WTC11 (cell line): ENCODE measurements at regions not wholly inside any gene's neighbourhood (a gene's known extent, or its start where the extent isn't known, plus 50 kb on each side); places are given as distances from the start of the nearest gene placed in this dataset.

Experiments used
- ATAC-seq: fragments of 200-7000 bp; cut with Tn5 transposase; 2 replicates; pipeline ENCODE4 v1.10.0; 2021; ENCODE audit warnings: mild to moderate bottlenecking, moderate library complexity
- CTCF ChIA-PET: fragments of 300-600 bp; sonication (Branson Sonifier 250); formaldehyde crosslinking; loops from one replicate; lab custom pipeline; 2021; ENCODE audit warnings: antibody characterized with exemption; lab: Charles Lee
- POLR2A ChIA-PET: fragments of 350-600 bp; sonication (Branson Sonifier 250); formaldehyde crosslinking; loops from one replicate; lab custom pipeline; 2021; ENCODE audit warnings: antibody characterized with exemption; lab: Charles Lee
- DNase-seq: peaks from one replicate; pipeline ENCODE4 v3.0.0; 2021; ENCODE audit warnings: low spot score
- H3K27ac Mint-ChIP-seq: 2 replicates; pipeline ENCODE4 v1.8.0; 2021; ENCODE audit warnings: mixed read lengths
- H3K27me3 Mint-ChIP-seq: 2 replicates; pipeline ENCODE4 v1.8.0; 2021; ENCODE audit warnings: low read depth, mild to moderate bottlenecking, moderate library complexity, mixed read lengths
- H3K36me3 Mint-ChIP-seq: 2 replicates; pipeline ENCODE4 v1.8.0; 2021; ENCODE audit warnings: mixed read lengths
- H3K4me1 Mint-ChIP-seq: 2 replicates; pipeline ENCODE4 v1.8.0; 2022; ENCODE audit warnings: mixed read lengths
- H3K4me3 Mint-ChIP-seq: 2 replicates; pipeline ENCODE4 v1.8.0; 2021; ENCODE audit warnings: mild to moderate bottlenecking, moderate library complexity, mixed read lengths
- H3K9me3 Mint-ChIP-seq: 2 replicates; pipeline ENCODE4 v1.8.0; 2021; ENCODE audit warnings: mixed read lengths
- CBFB ChIP-seq: sonication (generic); formaldehyde crosslinking; IDR thresholded peaks from 2 replicates; pipeline ENCODE4 v1.8.1; 2022; ENCODE audit warnings: mild to moderate bottlenecking, low read depth, missing genetic modification reagents
- CREM ChIP-seq: sonication (generic); formaldehyde crosslinking; IDR thresholded peaks from 2 replicates; pipeline ENCODE4 v1.8.1; 2022; ENCODE audit warnings: mild to moderate bottlenecking, missing genetic modification reagents, moderate library complexity
- FOXK1 ChIP-seq: sonication (generic); formaldehyde crosslinking; IDR thresholded peaks from 2 replicates; pipeline ENCODE4 v1.8.0; 2022; ENCODE audit warnings: mild to moderate bottlenecking, moderate library complexity, missing genetic modification reagents
- FOXP1 ChIP-seq: sonication (generic); formaldehyde crosslinking; IDR thresholded peaks from 2 replicates; pipeline ENCODE4 v1.8.0; 2022; ENCODE audit warnings: missing genetic modification reagents, mild to moderate bottlenecking, moderate library complexity, borderline replicate concordance
- GRHL2 ChIP-seq: fragments of 250-450 bp; sonication (Bioruptor Pico); IDR thresholded peaks from 2 replicates; pipeline ENCODE4 v1.8.0; 2022; ENCODE audit warnings: mild to moderate bottlenecking, moderate library complexity; ENCODE audit not compliant: insufficient replicate concordance, severe bottlenecking
- IRF2 ChIP-seq: sonication (generic); formaldehyde crosslinking; IDR thresholded peaks from 2 replicates; pipeline ENCODE4 v1.8.0; 2022; ENCODE audit warnings: low read depth, missing genetic modification reagents, borderline replicate concordance
- SMAD3 ChIP-seq: sonication (generic); formaldehyde crosslinking; IDR thresholded peaks from 2 replicates; pipeline ENCODE4 v1.8.0; 2022; ENCODE audit warnings: missing genetic modification reagents, mild to moderate bottlenecking, borderline replicate concordance
- TCF7 ChIP-seq: sonication (generic); formaldehyde crosslinking; IDR thresholded peaks from 2 replicates; pipeline ENCODE4 v1.8.0; 2022; ENCODE audit warnings: mild to moderate bottlenecking, low read depth, missing genetic modification reagents, moderate library complexity
- TEAD1 ChIP-seq: sonication (generic); formaldehyde crosslinking; IDR thresholded peaks from 2 replicates; pipeline ENCODE4 v1.8.0; 2022; ENCODE audit warnings: mild to moderate bottlenecking, missing genetic modification reagents
- TEAD4 ChIP-seq: sonication (generic); formaldehyde crosslinking; IDR thresholded peaks from 2 replicates; pipeline ENCODE4 v1.8.0; 2022; ENCODE audit warnings: mild to moderate bottlenecking, missing genetic modification reagents
- TP53 ChIP-seq: sonication (generic); formaldehyde crosslinking; IDR thresholded peaks from 2 replicates; pipeline ENCODE4 v1.8.1; 2023; ENCODE audit warnings: mild to moderate bottlenecking, missing genetic modification reagents
- ZNF138 ChIP-seq: sonication (generic); formaldehyde crosslinking; conservative IDR thresholded peaks from 2 replicates; pipeline ENCODE4 v1.8.1; 2022; ENCODE audit warnings: mild to moderate bottlenecking, moderate library complexity, missing genetic modification reagents
- ZNF219 ChIP-seq: sonication (generic); formaldehyde crosslinking; IDR thresholded peaks from 2 replicates; pipeline ENCODE4 v1.8.0; 2023; ENCODE audit warnings: missing genetic modification reagents, mild to moderate bottlenecking, borderline replicate concordance
- ZNF263 ChIP-seq: sonication (generic); formaldehyde crosslinking; IDR thresholded peaks from 2 replicates; pipeline ENCODE4 v1.8.1; 2022; ENCODE audit warnings: low read depth, mild to moderate bottlenecking, moderate library complexity, missing genetic modification reagents
- TF ChIP-seq, protein P1 (sequence below): sonication (generic); formaldehyde crosslinking; IDR thresholded peaks from 2 replicates; pipeline ENCODE4 v1.8.1; 2023; ENCODE audit warnings: mild to moderate bottlenecking, missing genetic modification reagents, borderline replicate concordance
- TF ChIP-seq, protein P2 (sequence below): sonication (generic); formaldehyde crosslinking; IDR thresholded peaks from 2 replicates; pipeline ENCODE4 v1.8.0; 2023; ENCODE audit warnings: missing genetic modification reagents
- TF ChIP-seq, protein P3 (sequence below): sonication (generic); formaldehyde crosslinking; IDR thresholded peaks from 2 replicates; pipeline ENCODE4 v1.8.0; 2022; ENCODE audit warnings: missing genetic modification reagents
- TF ChIP-seq, protein P4 (sequence below): sonication (generic); formaldehyde crosslinking; IDR thresholded peaks from 2 replicates; pipeline ENCODE4 v1.8.1; 2022; ENCODE audit warnings: mild to moderate bottlenecking, missing genetic modification reagents, moderate library complexity, borderline replicate concordance
- TF ChIP-seq, protein P5 (sequence below): fragments of 200-600 bp; IDR thresholded peaks from 2 replicates; pipeline ENCODE4 v1.8.0; 2022; ENCODE audit warnings: antibody characterized with exemption
- TF ChIP-seq, protein P6 (sequence below): sonication (generic); formaldehyde crosslinking; IDR thresholded peaks from 2 replicates; pipeline ENCODE4 v1.8.1; 2023; ENCODE audit warnings: mild to moderate bottlenecking, missing genetic modification reagents

DNA sequence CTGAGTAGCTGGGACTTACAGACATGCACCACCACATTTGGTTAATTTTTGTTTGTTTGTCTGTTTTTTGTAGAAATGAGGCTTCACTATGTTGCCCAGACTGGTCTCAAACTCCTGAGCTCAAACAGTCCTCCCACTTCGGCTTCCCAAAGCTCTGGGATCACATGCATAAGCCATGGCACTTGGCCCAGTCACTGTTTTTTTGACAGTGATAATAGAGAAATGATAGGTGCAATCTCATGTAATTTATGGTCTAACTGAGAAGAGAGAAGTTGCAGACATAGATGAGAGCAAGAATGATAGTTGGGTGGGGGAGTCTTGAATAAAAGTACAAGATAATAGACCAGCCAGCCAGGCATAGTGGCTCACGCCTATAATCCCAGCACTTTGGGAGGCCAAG, 89.7 kb upstream of the TNRC6A start (continued):
- TF ChIP-seq, protein P1, sequence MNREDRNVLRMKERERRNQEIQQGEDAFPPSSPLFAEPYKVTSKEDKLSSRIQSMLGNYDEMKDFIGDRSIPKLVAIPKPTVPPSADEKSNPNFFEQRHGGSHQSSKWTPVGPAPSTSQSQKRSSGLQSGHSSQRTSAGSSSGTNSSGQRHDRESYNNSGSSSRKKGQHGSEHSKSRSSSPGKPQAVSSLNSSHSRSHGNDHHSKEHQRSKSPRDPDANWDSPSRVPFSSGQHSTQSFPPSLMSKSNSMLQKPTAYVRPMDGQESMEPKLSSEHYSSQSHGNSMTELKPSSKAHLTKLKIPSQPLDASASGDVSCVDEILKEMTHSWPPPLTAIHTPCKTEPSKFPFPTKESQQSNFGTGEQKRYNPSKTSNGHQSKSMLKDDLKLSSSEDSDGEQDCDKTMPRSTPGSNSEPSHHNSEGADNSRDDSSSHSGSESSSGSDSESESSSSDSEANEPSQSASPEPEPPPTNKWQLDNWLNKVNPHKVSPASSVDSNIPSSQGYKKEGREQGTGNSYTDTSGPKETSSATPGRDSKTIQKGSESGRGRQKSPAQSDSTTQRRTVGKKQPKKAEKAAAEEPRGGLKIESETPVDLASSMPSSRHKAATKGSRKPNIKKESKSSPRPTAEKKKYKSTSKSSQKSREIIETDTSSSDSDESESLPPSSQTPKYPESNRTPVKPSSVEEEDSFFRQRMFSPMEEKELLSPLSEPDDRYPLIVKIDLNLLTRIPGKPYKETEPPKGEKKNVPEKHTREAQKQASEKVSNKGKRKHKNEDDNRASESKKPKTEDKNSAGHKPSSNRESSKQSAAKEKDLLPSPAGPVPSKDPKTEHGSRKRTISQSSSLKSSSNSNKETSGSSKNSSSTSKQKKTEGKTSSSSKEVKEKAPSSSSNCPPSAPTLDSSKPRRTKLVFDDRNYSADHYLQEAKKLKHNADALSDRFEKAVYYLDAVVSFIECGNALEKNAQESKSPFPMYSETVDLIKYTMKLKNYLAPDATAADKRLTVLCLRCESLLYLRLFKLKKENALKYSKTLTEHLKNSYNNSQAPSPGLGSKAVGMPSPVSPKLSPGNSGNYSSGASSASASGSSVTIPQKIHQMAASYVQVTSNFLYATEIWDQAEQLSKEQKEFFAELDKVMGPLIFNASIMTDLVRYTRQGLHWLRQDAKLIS: no peak
- no peak for TF ChIP-seq FOXK1 (CRISPR knock-in tag)
- TF ChIP-seq ZNF263 (CRISPR knock-in tag): no peak
- no peak for TF ChIP-seq ZNF138 (CRISPR knock-in tag)
- TF ChIP-seq IRF2: no peak

DNA sequence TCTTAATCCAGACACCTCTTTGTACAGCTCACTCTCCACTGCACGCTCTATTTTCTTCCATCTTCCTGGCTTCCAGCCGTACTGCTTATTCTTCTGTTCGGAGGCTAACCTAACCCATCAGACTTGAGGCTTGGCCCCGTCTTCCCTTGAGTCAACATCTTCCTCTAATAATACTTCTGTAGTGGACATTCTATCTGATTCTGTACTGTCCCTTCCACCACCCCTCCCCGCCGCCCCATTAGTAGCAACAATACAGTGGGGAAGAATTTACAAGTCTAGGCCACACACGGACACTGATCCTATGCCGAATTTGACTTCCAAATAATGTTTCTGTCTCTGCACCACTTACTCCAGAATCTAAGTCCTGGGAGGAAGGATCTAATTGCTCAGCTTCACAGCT, 86.0 kb upstream of the TNRC6A start:
- no peaks in the 10 kb centered on the region for H3K27me3 Mint-ChIP-seq
- ATAC-seq (no peak), DNase-seq (no peak)
- H3K4me1 Mint-ChIP-seq: no peaks in the 10 kb centered on the region
- H3K9me3 Mint-ChIP-seq: no peaks in the 10 kb centered on the region
- POLR2A ChIA-PET: no interaction called here
- H3K4me3 Mint-ChIP-seq: no peak overlapping the region
- CTCF ChIA-PET: interaction anchor here (1.5 kb wide), 1 partner anchor 46 kb away, joined by 4 read pairs; no protein-coding TSS in a partner anchor
- H3K36me3 Mint-ChIP-seq: no peaks in the 10 kb centered on the region
- no peak overlapping the region for H3K27ac Mint-ChIP-seq
- TF ChIP-seq, protein P2, sequence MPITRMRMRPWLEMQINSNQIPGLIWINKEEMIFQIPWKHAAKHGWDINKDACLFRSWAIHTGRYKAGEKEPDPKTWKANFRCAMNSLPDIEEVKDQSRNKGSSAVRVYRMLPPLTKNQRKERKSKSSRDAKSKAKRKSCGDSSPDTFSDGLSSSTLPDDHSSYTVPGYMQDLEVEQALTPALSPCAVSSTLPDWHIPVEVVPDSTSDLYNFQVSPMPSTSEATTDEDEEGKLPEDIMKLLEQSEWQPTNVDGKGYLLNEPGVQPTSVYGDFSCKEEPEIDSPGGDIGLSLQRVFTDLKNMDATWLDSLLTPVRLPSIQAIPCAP (CRISPR knock-in tag): no peak
- TF ChIP-seq ZNF219 (CRISPR knock-in tag): no peak
- TF ChIP-seq, protein P3, sequence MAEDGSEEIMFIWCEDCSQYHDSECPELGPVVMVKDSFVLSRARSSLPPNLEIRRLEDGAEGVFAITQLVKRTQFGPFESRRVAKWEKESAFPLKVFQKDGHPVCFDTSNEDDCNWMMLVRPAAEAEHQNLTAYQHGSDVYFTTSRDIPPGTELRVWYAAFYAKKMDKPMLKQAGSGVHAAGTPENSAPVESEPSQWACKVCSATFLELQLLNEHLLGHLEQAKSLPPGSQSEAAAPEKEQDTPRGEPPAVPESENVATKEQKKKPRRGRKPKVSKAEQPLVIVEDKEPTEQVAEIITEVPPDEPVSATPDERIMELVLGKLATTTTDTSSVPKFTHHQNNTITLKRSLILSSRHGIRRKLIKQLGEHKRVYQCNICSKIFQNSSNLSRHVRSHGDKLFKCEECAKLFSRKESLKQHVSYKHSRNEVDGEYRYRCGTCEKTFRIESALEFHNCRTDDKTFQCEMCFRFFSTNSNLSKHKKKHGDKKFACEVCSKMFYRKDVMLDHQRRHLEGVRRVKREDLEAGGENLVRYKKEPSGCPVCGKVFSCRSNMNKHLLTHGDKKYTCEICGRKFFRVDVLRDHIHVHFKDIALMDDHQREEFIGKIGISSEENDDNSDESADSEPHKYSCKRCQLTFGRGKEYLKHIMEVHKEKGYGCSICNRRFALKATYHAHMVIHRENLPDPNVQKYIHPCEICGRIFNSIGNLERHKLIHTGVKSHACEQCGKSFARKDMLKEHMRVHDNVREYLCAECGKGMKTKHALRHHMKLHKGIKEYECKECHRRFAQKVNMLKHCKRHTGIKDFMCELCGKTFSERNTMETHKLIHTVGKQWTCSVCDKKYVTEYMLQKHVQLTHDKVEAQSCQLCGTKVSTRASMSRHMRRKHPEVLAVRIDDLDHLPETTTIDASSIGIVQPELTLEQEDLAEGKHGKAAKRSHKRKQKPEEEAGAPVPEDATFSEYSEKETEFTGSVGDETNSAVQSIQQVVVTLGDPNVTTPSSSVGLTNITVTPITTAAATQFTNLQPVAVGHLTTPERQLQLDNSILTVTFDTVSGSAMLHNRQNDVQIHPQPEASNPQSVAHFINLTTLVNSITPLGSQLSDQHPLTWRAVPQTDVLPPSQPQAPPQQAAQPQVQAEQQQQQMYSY: no peak
- TF ChIP-seq, all 79 proteins: peak for 0

DNA sequence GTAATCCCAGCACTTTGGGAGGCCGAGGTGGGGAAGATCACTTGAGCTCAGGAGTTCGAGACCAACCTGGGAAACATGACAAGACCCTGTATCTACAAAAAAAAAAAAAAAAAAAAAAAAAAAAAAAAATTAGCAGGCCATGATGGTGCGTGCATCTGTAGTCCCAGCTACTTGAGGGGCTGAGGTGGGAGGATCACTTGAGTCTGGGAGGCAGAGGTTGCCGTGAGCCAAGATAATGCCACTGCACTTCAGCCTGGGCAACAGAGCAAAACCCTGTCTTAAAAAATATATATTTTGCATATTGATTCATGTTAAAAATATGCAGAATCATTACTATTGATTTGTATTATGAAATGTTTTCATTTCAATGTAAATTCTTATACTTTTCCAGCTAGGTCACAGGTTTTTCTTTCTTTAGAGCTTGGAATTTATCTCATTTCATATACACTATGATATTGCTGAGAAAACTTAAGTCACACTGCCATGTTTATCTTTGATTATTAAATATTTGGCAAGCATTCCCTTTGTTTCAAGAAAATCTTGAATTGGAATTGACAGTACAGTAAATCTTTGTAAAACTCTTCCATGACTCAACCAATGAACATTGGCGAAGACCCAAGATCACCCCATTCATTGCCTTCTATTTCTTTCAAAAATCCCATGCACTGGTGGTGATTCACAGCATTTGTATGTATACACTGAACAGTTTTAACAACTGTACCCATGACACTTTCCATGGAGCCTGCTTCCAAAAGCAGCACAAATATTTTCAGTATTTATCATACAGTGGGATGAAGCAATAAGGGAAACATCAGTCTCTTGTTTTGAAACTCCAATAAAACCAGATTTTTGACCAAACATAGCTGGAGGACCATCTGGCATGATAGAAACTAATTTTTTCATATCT, 83.5 kb upstream of the TNRC6A start:
- POLR2A ChIA-PET: no interaction called here
- no peak overlapping the region for H3K4me3 Mint-ChIP-seq
- no peaks in the 10 kb centered on the region for H3K36me3 Mint-ChIP-seq
- no peak overlapping the region for H3K27ac Mint-ChIP-seq
- no peaks in the 10 kb centered on the region for H3K9me3 Mint-ChIP-seq
- no peak for DNase-seq
- no peaks in the 10 kb centered on the region for H3K4me1 Mint-ChIP-seq
- no peaks in the 10 kb centered on the region for H3K27me3 Mint-ChIP-seq
- CTCF ChIA-PET: no interaction called here
- no peak for ATAC-seq
- TF ChIP-seq CBFB (CRISPR knock-in tag): no peak
- TF ChIP-seq, protein P4, sequence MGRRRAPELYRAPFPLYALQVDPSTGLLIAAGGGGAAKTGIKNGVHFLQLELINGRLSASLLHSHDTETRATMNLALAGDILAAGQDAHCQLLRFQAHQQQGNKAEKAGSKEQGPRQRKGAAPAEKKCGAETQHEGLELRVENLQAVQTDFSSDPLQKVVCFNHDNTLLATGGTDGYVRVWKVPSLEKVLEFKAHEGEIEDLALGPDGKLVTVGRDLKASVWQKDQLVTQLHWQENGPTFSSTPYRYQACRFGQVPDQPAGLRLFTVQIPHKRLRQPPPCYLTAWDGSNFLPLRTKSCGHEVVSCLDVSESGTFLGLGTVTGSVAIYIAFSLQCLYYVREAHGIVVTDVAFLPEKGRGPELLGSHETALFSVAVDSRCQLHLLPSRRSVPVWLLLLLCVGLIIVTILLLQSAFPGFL: no peak
- no peak for TF ChIP-seq FOXP1
- TF ChIP-seq TEAD4 (CRISPR knock-in tag): no peak
- no peak for TF ChIP-seq GRHL2 (CRISPR knock-in tag)
- no peak for TF ChIP-seq CREM (CRISPR knock-in tag)
- TF ChIP-seq, protein P5, sequence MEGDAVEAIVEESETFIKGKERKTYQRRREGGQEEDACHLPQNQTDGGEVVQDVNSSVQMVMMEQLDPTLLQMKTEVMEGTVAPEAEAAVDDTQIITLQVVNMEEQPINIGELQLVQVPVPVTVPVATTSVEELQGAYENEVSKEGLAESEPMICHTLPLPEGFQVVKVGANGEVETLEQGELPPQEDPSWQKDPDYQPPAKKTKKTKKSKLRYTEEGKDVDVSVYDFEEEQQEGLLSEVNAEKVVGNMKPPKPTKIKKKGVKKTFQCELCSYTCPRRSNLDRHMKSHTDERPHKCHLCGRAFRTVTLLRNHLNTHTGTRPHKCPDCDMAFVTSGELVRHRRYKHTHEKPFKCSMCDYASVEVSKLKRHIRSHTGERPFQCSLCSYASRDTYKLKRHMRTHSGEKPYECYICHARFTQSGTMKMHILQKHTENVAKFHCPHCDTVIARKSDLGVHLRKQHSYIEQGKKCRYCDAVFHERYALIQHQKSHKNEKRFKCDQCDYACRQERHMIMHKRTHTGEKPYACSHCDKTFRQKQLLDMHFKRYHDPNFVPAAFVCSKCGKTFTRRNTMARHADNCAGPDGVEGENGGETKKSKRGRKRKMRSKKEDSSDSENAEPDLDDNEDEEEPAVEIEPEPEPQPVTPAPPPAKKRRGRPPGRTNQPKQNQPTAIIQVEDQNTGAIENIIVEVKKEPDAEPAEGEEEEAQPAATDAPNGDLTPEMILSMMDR: no peak
- TF ChIP-seq, protein P6, sequence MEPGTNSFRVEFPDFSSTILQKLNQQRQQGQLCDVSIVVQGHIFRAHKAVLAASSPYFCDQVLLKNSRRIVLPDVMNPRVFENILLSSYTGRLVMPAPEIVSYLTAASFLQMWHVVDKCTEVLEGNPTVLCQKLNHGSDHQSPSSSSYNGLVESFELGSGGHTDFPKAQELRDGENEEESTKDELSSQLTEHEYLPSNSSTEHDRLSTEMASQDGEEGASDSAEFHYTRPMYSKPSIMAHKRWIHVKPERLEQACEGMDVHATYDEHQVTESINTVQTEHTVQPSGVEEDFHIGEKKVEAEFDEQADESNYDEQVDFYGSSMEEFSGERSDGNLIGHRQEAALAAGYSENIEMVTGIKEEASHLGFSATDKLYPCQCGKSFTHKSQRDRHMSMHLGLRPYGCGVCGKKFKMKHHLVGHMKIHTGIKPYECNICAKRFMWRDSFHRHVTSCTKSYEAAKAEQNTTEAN (CRISPR knock-in tag): no peak
- TF ChIP-seq SMAD3 (CRISPR knock-in tag): no peak
- no peak for TF ChIP-seq TP53 (CRISPR knock-in tag)
- TF ChIP-seq TCF7 (CRISPR knock-in tag): no peak
- no peak for TF ChIP-seq TEAD1 (CRISPR knock-in tag)
